GM18520 (cell line): ENCODE measurements at regions not wholly inside any gene's neighbourhood (a gene's known extent, or its start where the extent isn't known, plus 50 kb on each side); places are given as distances from the start of the nearest gene placed in this dataset.

Experiments
- ATAC-seq: cut with Tn5 transposase; IDR thresholded peaks from one replicate; pipeline ENCODE4 v1.9.1; 2021; ENCODE audit not compliant: unreplicated experiment

DNA sequence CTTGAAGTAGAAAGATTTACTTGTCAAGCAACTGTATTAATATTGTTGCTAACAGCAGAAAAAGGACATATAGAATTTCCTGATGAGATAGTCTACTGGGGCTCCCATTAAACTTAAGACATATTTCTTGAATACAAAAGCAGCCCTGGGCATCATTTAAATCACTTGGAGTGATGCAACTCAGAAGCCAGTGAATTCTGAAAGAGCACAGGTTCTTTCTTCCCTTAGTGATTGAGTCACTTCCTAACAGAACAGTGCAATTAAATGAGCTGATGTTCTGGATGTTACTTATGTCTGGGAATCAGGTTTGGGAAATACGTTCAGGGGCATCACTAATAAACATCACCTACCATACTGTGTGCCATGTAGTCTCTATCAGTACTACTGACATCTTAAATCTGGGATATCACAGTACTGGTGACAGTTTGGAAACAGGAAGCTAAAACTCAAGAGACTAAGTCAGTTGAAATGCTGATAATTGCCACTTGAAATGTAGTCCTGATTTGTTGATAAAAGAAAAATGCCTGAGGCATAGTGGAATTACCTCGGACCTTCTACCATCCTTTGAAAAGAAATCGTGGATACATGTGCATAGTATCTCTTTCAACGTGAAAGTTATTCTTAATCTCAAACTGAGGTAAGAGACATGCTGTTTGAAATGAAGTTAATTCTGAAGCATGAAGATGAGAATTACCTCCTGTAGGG is 249.2 kb upstream of the GPRIN3 start:
- ATAC-seq: no peak

DNA sequence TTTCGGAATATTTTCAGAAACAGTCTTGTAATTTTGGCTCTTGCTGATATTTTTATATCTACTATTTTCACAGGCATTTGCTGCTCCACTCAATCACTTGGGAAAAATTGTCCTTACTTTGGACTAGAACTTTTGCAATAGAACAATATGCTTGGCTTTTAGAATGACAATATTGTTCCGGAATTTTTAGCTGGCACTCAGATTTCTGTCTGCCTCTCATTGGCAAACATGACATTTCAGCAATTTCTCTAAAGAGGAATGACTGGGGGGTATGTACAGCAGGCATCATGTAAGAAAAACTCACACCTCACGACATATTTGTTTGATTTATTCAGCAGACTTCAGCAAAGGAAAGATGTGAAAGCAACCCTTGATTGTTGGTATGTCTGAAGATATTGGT is 243.6 kb upstream of the GPRIN3 start:
- no peak for ATAC-seq

DNA sequence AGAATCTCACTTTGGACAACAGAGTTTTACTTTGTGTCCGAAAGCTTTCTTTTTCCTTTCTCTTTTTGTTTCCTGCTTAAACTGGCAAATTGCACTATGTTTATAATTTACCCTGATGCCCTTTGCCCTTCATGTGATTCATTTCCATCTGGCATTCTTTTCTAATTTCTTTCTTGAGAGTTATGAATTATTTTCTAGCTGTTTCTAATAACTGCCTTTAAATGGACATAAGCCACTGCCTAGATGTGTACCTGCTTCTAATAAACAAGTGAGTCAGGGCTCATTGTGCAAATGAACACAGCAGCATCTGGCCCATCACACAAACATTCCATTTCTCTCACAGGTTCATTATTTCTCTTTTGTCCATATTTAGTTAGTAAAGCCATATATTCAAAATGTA is 242.3 kb upstream of the GPRIN3 start:
- no peak for ATAC-seq

DNA sequence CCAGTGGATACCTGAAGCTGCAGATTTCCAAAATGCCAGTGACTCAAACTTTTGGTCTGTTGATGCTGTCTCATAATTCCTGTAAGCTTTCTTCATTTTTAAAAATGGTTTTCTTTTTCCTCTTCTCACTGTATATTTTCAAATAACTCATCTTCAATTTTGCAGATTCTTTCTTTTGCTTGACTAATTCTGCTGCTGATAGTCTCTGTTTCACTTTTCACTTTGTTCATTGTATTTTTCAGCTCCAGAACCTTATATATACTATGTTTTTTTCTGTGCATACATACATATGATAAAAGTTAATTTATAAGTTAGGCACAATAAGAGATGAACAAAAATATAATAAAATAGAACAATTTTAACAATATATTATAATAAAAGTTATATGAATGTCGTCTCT is 237.7 kb upstream of the GPRIN3 start:
- ATAC-seq: no peak

DNA sequence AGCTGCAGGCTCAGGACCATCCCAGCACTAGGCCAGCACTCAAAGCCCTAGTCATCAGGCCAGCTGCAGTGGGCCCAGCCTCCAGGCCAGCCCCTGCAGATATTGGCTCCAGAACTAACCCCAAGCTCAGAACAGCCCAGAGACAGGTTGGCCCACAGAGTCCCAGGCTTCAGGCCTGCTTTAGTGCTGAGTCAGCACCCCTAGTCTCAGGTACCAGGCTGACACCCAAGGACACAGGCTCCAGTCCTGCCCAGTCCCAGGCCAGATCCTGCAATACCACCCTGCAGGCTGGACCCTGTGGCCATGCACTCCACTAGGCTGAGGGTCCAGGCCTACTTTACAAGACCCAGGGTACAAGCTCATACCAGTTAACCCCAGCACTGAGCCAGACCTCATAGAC is 234.4 kb upstream of the GPRIN3 start:
- no peak for ATAC-seq

DNA sequence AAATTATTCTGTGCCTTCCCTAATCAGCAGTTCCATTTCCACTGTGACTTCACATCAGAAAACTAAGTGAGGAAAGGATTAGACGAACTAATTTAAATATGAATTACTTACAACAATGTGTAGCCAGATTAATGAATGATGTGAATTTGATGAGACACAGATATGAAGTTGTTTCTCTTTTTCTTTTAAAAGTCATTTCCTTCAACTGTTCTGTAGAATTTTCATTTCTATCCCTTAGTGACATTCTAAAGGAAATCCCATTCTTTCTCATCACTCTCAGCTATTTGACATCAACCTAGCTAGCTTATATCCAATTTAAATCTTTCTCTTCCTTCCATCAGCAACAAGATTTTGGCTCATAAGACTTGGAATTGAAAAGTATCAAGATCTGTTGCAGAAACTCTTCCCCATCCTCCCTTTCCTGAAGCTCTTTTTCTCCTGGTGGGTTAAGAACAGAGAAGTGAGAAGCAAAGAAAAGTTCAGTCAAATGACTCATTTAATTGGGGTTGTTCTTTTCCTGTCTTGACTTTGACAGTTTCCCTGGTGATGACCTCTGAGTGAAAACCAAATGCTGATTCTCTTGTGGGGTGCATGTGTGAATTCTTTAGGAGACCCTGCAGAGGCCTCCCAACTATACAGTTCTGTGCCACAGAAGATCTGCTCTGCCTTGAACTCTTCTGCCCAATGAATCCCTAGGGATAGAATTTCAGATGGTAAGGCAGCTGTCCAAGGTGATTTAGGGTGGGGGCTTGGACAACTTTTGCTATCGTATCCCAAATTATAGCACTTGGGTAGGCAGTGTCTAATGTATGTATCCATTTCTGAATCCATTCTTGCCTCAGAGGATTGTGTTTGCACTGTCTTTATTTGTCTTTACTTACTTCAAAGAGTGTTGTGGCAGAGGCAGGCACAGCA is 232.5 kb upstream of the GPRIN3 start:
- ATAC-seq: no peak

DNA sequence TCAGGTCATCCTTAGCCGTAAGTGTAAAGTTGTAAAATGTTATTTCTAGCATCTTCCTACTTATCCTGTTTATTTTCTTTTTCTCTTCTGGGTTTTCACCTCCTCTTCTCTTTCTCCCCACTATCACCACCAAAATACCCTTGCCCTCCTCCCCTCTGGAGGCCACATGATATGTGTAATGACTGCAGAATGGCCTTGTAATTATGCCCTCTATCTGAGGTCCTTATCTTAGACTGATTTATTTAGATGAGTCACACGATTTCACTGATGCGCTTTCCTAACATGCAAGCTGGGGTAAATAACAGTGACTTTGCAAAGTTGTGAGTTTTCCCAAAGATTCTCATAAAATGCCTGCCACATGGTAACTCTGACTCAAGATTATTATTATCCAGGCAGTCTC is 231.8 kb upstream of the GPRIN3 start:
- no peak for ATAC-seq

DNA sequence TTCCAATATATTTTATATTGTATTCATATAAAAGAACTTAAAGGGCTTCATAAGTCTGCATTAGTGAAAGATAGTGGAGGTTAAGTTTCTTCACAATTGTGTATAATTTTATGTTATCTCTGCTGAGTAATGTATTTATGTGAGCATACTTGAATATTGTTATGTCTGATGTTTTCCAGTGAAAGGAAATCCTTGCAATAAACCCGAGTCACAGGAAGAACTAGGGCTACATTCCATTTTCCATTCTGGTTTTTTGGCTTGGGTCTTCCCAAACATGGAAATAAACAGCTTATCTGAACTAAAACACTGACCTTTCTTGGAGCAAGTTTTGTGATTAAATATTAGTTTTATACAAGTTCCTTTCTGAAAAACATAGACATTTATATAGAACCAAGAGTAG is 231.3 kb upstream of the GPRIN3 start:
- ATAC-seq: no peak

DNA sequence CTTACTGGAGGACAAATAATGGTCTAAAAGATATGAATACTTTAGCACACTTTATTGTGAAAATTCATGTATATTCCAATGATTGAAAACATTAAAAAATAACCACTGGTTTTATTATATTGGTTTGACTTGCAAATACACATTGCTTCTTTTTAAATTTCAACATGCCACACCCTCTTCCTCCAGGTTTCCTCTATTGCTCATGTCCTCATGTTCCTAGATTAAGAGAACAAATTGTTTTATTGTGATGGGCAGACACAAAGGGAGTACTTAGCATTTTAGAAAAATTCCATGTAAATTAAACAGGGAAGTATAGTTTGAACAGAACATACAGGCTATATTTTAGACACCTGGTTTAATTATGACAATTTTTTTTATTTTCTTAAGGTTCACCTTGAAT is 230.6 kb upstream of the GPRIN3 start:
- ATAC-seq: no peak

DNA sequence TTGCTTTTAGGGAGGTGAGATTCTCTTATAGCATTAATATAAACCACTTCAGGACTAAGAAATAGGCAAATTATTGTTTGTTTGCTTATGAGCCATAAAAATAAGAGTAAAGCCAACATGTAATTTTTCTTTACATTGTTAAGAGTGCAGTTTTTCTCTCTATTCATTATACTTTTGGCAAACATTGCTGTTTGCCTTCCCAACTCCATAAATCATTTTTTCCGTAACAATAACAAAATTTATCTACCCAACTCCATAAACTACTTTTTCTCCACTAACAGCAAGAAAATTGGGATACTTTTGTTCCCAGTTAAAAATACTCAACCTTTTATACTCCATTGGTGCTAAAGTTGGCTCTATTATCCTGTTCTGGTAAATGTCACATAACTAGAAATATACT is 229.7 kb upstream of the GPRIN3 start:
- ATAC-seq: no peak

DNA sequence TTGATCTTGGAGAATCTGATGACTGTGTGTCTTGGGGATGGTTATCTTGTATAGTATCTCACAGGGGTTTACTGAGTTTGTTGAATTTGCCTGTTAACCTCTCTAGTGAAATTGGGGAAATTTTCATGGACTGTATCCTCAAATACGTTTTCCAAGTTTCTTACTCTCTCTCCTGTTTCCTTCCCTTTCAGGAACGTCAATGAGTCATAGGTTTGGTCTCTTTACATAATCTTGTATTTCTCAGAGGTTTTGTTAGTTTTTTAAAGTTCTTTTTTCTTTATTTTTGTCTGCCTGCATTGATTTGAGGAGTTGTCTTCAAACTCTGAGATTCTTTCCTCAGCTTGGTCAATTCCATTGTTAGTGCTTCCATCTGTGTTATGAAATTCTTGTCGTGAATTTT is 227.7 kb upstream of the GPRIN3 start:
- no peak for ATAC-seq

DNA sequence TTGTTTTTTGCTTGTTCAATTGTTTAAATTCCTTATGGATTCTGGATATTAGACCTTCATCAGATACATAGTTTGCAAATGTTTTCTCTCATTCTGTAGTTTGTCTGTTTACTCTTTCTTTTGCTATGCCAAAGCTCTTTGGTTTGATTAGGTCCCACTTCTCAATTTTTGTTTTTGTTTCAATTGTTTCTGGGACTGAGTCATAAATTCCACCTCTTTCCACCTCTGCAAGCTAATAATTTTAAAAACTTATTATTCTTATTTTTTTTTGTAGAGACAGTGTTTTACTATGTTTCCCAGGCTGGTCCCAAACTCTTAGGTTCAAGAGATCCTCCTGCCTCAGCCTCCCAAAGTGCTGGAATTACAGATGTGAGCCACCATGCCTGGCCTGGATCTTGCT is 226.8 kb upstream of the GPRIN3 start:
- no peak for ATAC-seq

DNA sequence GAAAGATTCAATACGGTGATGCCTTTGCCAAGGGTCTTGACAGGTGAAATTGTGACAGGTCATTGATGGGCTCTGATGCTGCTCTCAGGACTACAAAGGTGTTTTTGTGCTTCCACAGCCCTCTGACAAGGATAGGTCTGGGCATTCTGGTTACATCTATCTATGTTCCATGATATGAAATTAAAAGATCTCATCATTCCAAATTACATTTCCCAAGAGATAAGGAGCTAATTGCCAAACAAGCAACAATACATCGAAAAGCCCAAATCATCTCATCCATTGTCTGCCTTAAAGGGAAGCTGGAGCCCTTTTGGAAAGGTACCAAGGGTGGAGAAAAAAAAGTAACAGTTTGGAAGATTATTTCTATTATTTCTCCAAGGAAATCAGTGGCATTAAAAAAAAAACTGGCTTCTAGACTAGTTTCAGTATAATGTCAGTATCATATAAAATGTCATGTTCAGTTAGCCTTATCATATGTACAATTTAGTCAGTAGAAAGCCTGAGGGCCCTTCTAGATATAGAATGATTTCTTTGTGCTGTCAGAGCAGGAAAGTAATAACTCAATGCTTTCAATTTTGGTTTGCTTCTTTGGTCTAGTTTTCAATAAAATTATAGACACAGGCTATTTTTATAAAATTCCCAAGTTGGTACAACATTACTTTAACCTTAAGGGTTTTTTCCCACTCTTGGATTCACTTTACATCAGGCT is 224.5 kb upstream of the GPRIN3 start:
- ATAC-seq: no peak

DNA sequence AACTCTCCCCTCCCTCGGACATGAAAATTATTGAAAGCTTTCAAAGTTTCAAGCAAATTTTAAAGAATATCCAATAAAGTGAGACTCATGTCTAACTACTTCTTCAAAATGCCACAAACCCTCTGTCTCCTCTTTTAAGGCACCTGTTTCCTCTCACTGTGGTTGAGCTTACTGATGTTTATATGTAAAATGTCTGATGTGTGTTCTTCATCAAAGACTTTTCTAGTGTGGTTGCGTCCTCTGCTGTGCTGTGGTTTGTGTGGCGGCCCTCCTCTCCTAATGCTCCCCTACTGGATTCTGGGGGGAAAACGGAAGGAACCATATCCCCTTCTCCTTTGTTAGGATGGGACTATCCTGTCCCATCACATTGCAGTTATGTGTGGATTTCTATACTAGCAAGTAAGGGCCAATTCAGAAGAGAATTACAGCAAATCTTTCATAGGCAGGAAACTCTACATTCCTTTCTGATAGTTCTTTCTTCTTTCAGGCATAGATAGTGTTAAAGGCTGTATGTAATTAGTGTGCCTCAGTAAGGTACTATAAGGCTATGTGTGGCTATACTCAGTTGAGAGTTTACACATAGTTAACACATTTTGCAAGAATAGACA is 221.0 kb upstream of the GPRIN3 start:
- ATAC-seq: no peak

DNA sequence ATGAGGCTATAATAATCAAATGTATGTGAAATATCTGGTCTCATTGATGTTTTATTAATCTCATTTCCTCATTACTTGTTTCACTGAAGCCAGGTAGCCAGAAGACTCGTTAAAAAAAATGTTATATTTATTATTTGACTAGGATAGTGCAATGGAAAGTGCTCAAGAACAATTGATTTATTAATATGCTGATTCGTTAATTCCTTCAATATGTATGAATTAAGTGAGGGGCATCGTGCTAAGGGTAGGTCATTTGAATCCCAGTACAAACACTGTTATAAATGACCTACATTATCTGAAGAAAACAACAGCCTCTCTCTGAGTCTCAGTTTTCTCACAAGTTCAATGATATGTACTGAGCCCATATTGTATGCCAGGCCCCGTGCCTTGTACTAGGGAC is 214.2 kb upstream of the GPRIN3 start:
- ATAC-seq: no peak

DNA sequence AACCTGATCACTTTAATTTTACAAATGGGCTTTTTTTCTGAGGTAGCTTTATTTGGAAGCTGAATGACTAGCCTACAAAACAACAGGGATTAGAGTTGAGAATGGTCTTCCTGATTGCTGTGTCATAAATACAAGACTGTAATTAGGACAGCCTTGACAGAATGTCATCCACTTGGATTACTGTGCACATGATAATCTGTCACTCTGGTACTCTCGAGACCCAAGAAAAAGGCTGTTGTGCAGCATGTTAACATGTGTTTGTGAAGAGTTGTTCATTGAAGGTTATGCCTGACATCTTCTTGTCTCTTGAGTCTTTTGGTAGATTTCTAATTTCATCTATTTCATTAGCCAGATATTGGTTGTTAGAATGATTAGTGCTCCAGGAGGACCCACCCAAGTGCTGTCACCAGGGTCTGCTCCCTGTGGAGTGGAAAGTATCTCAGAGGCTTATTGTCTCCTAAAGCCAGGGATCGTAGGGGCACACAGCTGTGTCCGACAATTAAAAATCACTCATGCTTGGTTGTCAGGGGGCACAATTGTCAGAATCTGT is 212.2 kb upstream of the GPRIN3 start:
- no peak for ATAC-seq

DNA sequence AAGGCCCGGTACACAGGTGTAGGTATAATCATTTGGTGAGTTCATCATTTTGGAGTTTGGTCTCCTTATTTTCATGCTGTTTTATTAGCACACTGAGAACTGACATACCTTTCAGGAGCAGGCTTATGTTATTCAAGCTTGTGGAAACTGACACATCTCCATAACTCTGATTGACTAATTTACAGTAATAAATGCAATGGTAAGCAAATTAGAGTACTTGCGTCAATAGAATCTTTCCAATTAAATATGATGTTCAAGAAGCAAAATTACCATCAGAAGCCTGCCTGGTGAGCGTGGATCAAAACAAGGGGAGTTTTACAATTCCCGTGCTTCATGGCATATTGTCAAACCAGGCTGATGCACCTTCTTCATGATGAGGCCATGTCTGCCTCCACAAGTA is 210.7 kb upstream of the GPRIN3 start:
- ATAC-seq: no peak

DNA sequence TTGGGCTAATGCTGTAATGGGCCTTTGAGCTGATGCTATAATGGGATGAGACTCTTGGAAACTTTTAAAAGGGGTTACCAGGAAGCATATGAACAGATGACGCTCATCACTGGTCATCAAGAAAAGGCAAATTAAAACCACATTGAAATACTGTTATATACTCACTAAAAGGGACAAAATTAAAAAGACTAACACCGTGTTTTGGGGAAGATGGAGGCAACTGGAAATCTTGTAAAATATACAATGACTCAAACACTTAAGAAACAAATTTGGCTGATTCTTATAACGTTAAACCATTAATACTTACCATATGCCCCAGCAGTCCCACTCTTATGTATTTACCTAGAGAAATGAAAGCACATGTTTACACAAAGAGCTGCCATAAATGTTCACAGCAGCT is 207.2 kb upstream of the GPRIN3 start:
- ATAC-seq: no peak

DNA sequence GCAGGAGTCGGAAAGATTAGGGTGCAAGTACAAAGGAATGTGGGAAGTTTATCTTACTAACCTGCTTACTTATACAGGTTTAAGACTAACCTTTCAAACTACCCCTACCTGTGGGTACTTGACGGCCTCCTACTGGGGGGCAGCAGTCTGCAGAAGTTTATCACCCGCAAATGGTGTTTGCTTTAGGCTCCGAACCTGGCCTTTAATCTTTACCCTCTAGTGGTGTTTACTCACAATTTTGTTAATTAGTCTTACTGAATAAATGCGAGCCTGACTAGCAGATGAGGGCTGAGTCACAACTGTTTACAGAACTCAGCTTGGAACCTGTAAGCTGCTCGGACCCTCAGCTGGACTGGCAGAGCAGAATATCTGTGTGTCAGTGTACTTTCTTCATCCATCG is 204.2 kb upstream of the GPRIN3 start:
- no peak for ATAC-seq

DNA sequence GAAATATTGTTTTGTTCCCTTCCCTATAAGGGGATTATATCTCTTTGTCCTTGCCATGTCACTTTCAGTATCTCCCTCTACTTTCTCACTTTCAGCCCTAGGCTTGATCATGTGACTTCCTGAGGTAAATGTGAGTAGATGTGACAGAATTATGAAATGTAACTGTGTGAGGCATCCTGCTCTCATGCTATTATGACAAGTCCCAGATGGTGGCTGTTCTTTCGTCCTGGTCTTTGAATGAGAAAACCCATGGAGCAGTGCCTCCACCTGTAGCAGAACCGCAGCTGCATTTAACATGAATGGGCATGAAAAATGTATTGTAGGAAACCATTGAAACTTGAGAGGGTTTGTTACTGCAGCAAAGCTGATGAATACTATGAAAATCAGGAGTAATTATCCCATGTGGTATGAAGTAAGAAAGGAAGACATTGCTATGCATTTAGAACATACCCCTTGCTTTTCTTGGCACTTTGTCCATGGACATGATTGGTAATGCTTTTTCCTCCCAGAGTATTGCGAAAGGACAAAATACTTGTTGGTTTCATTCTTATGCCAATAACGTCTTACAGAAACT is 202.2 kb upstream of the GPRIN3 start:
- ATAC-seq: peak; percentile 97
